Osteoblast (primary cell): ENCODE measurements at regions not wholly inside any gene's neighbourhood (a gene's known extent, or its start where the extent isn't known, plus 50 kb on each side); places are given as distances from the start of the nearest gene placed in this dataset.

Experiments used
- DNase-seq: peaks from one replicate; pipeline ENCODE4 v3.0.0; 2011; ENCODE audit warnings: low spot score, mixed read lengths; ENCODE audit not compliant: insufficient read length; ENCODE audit errors: missing footprints
- H2AFZ ChIP-seq: 2 replicates; pipeline ENCODE4 v1.6.0; 2011; ENCODE audit warnings: mild to moderate bottlenecking, low read length
- H3K27ac ChIP-seq: 2 replicates; pipeline ENCODE4 v1.5.1; 2011; ENCODE audit warnings: mild to moderate bottlenecking, low read depth, low read length, moderate library complexity
- H3K27me3 ChIP-seq: 2 replicates; pipeline ENCODE4 v1.6.0; 2012; ENCODE audit warnings: mild to moderate bottlenecking, control low read depth, inconsistent platforms, low read length, moderate library complexity; ENCODE audit not compliant: insufficient read depth
- H3K36me3 ChIP-seq: 2 replicates; pipeline ENCODE4 v1.5.1; 2011; ENCODE audit warnings: mild to moderate bottlenecking, low read length, control low read depth, moderate library complexity; ENCODE audit not compliant: insufficient read depth
- H3K4me1 ChIP-seq: 2 replicates; pipeline ENCODE4 v1.5.1; 2011; ENCODE audit warnings: mild to moderate bottlenecking, low read length, control low read depth, moderate library complexity; ENCODE audit not compliant: insufficient read depth
- H3K4me2 ChIP-seq: 2 replicates; pipeline ENCODE4 v1.6.0; 2011; ENCODE audit warnings: mild to moderate bottlenecking, low read length; ENCODE audit not compliant: insufficient read depth
- H3K4me3 ChIP-seq: fragments of 200-600 bp; sonication (generic); 3 replicates; pipeline ENCODE4 v1.5.1; 2012; ENCODE audit warnings: mild to moderate bottlenecking, low read length, inconsistent platforms; ENCODE audit not compliant: insufficient read depth
- H3K79me2 ChIP-seq: 2 replicates; pipeline ENCODE4 v1.6.0; 2012; ENCODE audit warnings: mild to moderate bottlenecking, low read length, control low read depth, inconsistent platforms; ENCODE audit not compliant: insufficient read depth
- H3K9me3 ChIP-seq: 2 replicates; pipeline ENCODE4 v1.5.1; 2011; ENCODE audit warnings: low read depth, low read length, control low read depth
- H4K20me1 ChIP-seq: 2 replicates; pipeline ENCODE4 v1.6.0; 2012; ENCODE audit warnings: mild to moderate bottlenecking, low read length, control low read depth; ENCODE audit not compliant: insufficient read depth
- TF ChIP-seq, protein P1 (sequence below): IDR thresholded peaks from 2 replicates; pipeline ENCODE4 v1.5.1; 2011; ENCODE audit warnings: mild to moderate bottlenecking, low read depth, low read length, moderate library complexity; ENCODE audit errors: extremely low read depth

DNA sequence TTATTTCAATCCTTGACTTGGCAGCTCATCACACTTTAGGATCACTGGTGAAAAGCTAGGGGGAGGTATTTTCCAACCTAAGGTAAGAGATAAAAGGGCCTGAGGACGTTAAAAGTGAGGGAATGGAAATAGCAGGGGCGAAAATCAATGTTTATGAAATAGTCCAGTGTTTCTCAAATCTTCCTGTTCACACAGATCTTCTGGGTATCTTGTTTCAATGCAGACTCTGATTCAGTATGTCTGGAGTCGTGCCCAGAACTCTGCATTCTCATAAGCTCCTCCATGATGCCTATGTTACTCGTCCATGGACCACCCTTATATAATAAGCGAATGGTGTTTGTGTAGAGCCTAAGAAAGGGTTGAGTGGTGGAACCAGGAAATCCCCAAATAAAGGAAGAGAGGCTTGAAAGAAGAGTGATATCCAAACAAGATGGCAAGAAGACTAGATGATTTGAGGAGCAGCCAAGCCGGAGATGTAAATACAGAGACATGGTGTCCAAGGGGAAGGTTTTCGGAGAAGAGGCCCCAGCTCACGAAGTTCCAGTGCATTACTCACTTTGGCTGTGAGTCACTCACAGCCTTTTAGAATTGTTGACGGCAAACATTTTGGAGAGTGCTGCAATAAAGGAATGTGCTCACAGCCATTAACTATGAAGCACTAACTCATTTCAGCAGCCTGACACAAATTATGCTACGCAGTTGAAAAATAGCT is 215.6 kb upstream of the PPARGC1A start:
- Histone ChIP-seq H3K79me2 (no peaks in the 10 kb centered on the region), H2AFZ (peak overlapping the region; percentile 49), H3K36me3 (no peaks in the 10 kb centered on the region), H3K4me3 (peak overlapping the region; percentile 21), H3K27me3 (no peaks in the 10 kb centered on the region), H3K4me1 (peaks cover 31% of the 10 kb centered on the region), H3K27ac (peak overlapping the region; percentile 77), H3K4me2 (peak overlapping the region; percentile 53), H3K9me3 (no peaks in the 10 kb centered on the region), H4K20me1 (no peaks in the 10 kb centered on the region)
- TF ChIP-seq, protein P1, sequence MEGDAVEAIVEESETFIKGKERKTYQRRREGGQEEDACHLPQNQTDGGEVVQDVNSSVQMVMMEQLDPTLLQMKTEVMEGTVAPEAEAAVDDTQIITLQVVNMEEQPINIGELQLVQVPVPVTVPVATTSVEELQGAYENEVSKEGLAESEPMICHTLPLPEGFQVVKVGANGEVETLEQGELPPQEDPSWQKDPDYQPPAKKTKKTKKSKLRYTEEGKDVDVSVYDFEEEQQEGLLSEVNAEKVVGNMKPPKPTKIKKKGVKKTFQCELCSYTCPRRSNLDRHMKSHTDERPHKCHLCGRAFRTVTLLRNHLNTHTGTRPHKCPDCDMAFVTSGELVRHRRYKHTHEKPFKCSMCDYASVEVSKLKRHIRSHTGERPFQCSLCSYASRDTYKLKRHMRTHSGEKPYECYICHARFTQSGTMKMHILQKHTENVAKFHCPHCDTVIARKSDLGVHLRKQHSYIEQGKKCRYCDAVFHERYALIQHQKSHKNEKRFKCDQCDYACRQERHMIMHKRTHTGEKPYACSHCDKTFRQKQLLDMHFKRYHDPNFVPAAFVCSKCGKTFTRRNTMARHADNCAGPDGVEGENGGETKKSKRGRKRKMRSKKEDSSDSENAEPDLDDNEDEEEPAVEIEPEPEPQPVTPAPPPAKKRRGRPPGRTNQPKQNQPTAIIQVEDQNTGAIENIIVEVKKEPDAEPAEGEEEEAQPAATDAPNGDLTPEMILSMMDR, result no peak
- DNase-seq, result peak; percentile 84

- no peak for DNase-seq
- Histone ChIP-seq H3K4me1 (peaks cover 31% of the 10 kb centered on the region), H3K79me2 (no peaks in the 10 kb centered on the region), H3K27ac (peak overlapping the region; percentile 77), H4K20me1 (no peaks in the 10 kb centered on the region), H2AFZ (peak overlapping the region; percentile 61), H3K9me3 (no peaks in the 10 kb centered on the region), H3K27me3 (no peaks in the 10 kb centered on the region), H3K36me3 (no peaks in the 10 kb centered on the region), H3K4me3 (no peak overlapping the region), H3K4me2 (peak overlapping the region; percentile 62)
- TF ChIP-seq, protein P1, result no peak
These were observed 214.3 kb upstream of the PPARGC1A start for GRCh38 chr4:24104158-24104565.

DNA sequence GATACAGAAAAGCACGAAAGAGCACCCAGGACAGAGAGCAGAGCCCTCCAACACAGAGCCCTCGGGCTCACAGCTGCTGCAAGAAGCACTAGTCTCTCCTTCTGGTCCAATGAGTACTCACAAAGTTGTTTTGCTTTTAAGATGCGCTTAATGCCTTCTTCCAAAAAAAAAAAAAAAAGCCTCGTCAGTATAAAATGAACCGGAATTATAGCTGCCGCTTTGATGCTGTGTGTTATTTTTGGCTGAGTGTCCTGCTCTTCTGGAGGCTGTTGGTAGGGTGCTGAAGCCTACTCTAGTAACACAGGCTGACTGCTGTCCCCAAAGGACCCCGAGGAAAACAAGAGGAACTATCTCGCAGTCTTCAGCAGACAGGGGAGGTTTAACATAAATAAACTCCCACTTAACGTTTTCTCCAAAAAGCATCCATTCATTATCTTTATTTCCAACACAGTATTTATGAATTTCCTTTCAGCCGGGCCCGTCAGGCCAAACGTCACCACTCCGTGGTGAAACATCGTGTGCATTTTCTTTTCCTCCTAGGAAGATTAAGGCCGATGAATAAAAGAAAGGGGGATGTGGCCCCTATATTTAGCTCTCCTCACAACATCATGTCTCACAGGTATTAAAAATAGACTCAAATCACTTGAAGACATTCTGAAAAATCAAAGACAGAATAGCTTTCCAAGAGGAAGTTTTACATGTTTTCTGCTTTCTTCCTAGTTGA is 213.7 kb upstream of the PPARGC1A start:
- no peaks in the 10 kb centered on the region for H3K9me3 ChIP-seq
- H3K36me3 ChIP-seq, result no peaks in the 10 kb centered on the region
- H3K4me1 ChIP-seq, result peaks cover 31% of the 10 kb centered on the region
- H4K20me1 ChIP-seq, result no peaks in the 10 kb centered on the region
- TF ChIP-seq, protein P1, result no peak
- peak overlapping the region; percentile 61 for H2AFZ ChIP-seq
- H3K27me3 ChIP-seq, result no peaks in the 10 kb centered on the region
- H3K79me2 ChIP-seq, result no peaks in the 10 kb centered on the region
- peak overlapping the region; percentile 14 for H3K4me3 ChIP-seq
- DNase-seq, result no peak
- H3K4me2 ChIP-seq, result peak overlapping the region; percentile 62
- peak overlapping the region; percentile 77 for H3K27ac ChIP-seq

DNA sequence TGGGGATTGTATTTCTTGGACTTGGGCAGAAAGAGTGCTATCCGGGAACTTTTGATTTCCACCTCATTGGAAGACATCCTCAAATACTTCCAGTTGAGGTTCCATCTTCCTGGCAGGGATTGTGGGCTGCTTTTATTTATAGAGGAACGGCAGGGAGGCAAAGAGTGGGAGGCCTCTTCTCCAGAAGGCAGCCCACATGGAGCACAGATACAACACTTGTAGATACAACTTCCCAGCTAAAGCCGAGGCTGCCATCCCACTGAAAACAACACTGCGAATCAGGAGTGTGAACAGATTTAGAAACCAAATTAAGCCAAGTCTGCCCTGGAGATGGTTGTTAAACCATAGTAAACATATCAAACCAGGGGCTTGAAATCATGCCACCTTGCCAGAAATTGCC is 212.8 kb upstream of the PPARGC1A start:
- TF ChIP-seq, protein P1, result no peak

More for the DNA sequence above, 212.8 kb upstream of the PPARGC1A start:
- no peak for DNase-seq
- Histone ChIP-seq H3K27ac (no peak overlapping the region), H3K79me2 (no peaks in the 10 kb centered on the region), H3K27me3 (no peaks in the 10 kb centered on the region), H3K4me3 (no peak overlapping the region), H2AFZ (no peak overlapping the region), H4K20me1 (no peaks in the 10 kb centered on the region), H3K36me3 (no peaks in the 10 kb centered on the region), H3K4me1 (peaks cover 31% of the 10 kb centered on the region), H3K4me2 (no peak overlapping the region), H3K9me3 (no peaks in the 10 kb centered on the region)
